GM18498 (cell line): ENCODE measurements at regions not wholly inside any gene's neighbourhood (a gene's known extent, or its start where the extent isn't known, plus 50 kb on each side); places are given as distances from the start of the nearest gene placed in this dataset.
"Not testable (repeated sequence)": the region's sequence is repeated elsewhere in the genome, so short reads cannot be mapped to it uniquely, and the experiment has no call there.

Experiments
- ATAC-seq: cut with Tn5 transposase; IDR thresholded peaks from one replicate; pipeline ENCODE4 v1.9.1; 2021; ENCODE audit warnings: mild to moderate bottlenecking, moderate library complexity; ENCODE audit not compliant: unreplicated experiment

DNA sequence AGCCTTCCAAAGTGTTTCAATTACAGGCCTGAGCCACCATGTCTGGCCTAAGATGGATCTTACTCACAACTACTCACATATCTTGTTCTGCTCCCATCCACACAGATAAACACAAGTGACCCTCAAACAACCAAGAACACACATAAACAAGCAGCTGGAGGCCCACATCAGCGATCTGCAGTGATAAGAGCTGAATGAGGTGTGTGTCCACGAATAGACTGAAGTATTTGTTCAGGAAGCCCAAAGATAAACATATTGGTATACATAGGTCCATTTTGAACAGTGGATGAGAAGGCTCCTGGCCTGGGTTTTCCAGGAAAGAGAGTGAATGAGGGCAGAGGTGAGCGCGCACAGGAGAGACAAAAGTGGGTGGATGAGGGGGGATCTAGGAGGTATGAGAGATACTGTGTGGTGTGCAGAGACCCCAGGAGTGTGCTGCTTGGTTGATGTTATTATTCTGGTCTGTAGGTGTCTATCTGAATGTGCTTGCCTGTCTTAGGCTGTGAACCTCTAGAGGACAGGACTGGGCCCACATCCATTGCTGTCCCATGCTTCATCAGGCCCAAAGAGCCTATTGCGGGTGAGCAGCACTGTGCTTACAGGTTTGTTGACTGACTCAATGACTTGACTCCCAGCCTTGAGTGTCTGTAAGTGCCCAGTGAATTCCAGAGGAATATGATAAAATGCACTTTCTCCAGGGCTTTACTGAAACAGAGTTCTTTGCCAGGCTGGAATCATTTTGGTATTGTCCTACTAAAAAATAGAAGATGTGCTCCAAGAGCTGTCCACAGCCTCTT is 79.9 kb upstream of the ATP1A1 start:
- no peak for ATAC-seq

DNA sequence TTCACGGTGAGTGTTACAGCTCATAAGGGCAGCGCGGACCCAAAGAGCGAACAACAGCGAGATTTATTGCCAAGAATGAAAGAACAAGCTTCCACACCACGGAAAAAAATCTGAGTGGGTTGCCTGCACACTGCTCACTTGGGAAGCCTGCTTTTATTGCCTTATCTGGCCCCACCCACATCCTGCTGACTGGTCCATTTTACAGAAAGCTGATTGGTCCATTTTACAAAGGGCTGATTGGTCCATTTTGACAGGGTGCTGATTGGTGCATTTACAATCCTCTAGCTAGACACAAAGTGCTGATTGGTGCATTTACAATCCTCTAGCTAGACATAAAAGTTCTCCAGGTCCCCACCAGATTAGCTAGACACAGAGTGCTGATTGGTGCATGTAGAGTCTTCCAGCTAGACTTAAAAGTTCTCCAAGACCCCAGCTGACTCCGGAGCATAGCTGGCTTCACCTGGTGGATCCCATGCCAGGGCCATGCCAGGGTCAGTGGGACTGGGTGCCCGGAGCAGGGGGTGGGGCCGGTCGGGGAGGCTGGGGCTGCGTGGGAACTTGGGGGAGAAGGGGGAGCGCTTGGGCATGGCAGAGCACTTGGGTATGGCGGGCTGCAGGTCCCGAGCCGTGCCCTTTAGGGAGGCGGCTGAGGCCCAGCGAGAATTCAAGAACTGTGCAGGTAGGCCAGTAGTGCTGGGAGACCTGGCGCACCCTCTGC is 75.4 kb upstream of the ATP1A1 start:
- ATAC-seq: no peak

DNA sequence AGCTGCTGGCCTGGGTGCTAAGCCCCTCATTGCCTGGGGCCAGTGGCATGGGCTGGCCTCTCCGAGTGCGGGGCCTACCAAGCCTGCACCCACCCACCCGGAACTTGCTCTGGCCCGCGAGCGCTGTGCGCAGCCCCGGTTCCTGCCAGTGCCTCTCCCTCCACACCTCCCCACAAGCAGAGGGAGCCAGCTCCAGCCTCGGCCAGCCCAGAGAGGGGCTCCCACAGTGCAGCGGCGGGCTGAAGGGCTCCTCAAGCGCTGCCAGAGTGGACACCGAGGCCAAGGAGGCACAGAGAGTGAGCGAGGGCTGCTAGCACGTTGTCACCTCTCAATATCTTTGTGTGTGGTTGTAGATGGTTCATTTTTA is 74.8 kb upstream of the ATP1A1 start:
- not testable (repeated sequence) for ATAC-seq

DNA sequence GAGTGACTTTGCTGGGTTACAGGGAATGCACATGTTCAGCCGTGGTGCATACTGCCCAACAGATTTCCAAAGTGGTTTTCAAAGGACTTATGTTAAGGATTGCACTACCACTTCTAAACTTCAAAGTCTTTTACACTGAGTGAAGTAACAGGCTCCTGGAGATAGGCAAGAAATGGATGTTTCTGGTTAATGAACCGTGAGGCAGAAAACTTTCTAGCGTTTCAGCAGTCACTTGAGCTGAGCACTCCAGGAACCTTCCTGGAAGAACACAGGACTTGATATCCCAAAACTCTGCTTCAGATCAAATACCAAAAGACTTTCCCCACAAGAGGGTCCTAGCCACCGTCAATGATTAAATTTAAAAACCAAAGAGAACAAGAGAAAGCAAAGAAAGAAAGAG is 74.3 kb upstream of the ATP1A1 start:
- ATAC-seq: no peak

DNA sequence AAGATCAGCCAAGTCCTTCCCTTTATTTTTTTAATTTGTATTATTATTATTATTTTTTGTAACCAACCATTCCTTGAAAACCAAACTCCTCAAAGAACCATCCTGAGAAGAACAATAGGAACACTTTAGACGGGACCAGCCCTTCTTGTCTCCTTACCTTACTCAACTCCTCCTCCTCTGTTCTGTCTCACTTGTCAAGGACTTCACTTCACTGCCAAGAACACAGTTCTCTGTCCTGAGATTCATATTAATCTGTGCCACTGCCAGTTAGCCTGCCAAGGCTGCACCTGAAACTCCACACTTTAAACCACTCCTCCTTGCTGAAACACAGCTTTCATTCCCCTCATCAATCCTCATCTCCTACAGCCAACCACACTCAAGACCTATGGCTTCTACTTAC is 73.8 kb upstream of the ATP1A1 start:
- no peak for ATAC-seq

- no peak for ATAC-seq
These were observed 70.8 kb upstream of the ATP1A1 start for GRCh38 chr1:116302281-116302680.

GRCh38 chr1:116306102-116306501 is 66.9 kb upstream of the ATP1A1 start:
- no peak for ATAC-seq

GRCh38 chr1:116306840-116307442 is 66.1 kb upstream of the ATP1A1 start:
- no peak for ATAC-seq

DNA sequence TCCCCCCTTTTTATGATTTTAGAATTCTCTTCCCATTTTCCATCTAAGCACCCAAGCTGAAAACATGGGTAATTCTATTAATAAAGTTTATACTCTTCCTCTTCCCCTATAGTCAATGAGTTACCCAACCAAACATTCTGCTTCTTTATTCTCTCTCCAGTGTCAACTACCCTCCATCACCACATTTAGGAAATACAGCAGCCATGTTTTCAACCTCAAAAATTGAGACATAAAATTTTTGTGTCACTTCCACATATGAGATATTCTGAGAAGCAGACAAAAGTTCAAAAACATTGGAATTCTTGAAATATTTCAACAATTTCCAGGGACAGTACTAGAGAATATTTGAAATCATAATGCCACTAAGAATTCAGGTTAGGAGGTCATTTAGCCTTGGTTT is 64.8 kb upstream of the ATP1A1 start:
- no peak for ATAC-seq

GRCh38 chr1:116309090-116309870 is 63.8 kb upstream of the ATP1A1 start:
- ATAC-seq: no peak

DNA sequence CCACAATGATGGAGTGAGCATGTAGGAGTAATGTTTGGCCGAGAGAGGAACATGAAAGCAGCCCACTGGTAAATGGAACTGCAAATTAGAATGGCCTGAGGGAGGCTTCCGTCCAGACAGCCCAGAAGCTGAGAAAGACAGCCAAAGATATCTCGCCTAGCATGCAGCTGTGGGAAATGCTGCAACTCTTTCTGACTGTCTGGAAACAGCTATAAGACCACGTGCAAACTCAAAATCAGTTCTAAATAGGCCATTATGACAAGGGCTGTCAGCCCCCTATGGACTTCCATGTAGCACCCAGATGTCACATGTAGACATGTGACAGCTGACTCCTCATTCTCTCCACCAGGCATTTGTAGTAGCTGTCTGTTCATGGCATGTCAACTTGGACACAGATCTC is 62.9 kb upstream of the ATP1A1 start:
- no peak for ATAC-seq

GRCh38 chr1:116311193-116311592 is 61.9 kb upstream of the ATP1A1 start:
- ATAC-seq: no peak

DNA sequence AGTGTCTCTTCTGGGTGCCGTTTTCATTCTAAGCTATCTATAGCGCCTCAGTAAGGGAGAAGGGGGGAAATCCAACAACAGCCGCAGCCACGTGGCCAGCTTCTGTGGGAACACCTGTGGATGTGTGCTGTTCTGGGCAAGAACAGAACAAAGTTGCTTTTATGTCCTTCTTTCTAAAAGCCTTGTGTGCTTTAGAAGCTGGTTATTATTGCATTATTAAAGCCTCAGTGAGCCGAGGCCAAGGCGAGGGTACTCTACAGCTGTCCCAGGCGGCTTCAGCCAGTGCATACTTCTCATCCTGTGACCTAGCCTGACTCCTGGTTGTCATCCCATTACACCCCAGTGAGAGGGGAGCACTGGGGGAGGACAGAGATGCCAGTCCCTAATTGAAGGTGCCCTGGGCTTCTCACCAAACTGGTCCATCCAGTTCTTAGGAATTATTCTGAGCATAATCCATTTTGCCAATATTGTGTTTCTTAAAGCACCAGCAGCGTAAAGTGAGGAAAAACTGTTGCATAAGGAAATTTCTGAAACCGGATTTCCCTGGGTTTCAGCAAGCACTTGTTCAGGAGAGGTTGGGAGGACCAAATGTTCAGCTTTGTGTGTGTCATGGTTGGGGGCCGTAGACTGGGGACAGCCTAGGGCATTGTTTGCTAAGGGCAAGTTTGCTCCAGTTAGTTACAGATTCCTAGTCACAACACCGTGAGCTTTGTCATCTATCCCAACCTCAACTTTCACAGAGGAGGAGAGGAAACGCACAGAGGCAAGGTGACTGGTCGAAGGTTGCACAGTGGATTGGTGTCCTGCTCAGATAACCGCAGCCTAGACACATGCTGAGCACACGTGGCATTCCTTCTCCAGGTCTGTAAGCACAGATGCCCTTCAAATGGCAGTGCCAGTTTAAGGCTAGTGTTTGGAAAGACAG is 61.0 kb upstream of the ATP1A1 start:
- ATAC-seq: no peak

- ATAC-seq: no peak
These were observed 60.4 kb upstream of the ATP1A1 start for GRCh38 chr1:116312681-116313069.

DNA sequence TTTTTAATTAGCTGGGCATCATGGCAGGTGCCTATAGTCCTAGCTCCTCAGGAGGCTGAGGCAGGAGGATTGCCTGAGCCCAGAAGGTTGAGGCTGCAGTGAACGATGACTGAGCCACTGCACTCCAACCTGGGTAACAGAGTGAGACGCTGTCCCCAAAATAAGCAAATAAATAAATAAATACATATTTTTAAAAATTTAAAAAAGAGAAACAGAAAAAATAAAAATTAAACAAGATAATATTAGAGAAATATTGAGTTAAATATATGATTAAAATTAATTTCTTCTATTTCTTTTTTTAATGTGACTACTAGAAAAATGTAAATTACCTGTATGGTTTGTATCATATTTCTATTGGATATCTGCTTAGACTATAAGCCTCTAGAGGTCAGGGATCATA is 59.3 kb upstream of the ATP1A1 start:
- no peak for ATAC-seq

DNA sequence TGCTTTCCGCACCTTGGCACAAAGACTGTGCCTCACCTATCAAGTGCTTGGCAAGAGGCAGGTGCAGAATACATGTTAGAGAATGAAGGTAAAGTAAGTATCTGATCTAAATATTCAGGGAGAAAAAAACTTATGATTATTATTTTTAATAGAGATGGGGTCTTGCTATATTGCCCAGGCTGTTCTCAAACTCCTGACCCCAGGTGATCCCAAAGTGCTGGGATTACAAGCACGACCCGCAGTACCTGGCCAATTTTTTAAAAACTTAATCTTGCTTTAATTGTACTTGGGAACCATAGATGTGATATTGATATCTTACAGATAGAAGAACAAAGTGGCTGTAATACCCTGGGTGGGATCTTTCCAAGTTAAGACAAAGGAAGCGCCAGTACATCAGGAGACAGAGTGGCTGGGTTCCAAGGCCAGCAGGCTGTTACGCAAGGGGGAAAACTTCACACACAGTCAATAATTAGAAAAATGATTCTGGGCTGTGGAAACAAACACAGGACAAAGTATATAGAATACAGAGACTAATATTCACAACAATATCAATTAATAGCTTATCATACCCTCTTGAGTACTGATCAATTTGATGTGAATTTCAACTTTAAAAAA is 58.6 kb upstream of the ATP1A1 start:
- no peak for ATAC-seq

GRCh38 chr1:116316373-116316772 is 56.7 kb upstream of the ATP1A1 start:
- no peak for ATAC-seq

DNA sequence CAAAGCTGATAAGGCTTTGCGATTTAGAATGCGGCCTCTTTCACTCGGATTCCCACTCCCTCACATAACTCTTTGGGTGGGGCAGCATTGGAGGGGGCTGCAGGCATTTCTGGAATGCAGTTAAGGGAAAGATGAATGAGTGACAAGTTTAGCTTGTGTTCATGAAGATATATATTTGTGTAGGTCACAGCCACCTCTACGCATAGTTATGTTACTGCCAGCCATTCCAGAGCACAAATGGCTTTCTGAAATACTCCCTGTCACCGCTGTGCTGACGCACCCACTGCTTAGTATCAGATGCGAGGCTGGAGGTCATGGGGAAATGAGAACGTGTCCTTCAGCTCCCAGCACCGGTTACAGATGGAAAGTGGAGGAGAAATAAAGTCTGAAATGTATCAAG is 54.1 kb upstream of the ATP1A1 start:
- no peak for ATAC-seq

GRCh38 chr1:116320874-116321273 is 52.2 kb upstream of the ATP1A1 start:
- ATAC-seq: no peak

DNA sequence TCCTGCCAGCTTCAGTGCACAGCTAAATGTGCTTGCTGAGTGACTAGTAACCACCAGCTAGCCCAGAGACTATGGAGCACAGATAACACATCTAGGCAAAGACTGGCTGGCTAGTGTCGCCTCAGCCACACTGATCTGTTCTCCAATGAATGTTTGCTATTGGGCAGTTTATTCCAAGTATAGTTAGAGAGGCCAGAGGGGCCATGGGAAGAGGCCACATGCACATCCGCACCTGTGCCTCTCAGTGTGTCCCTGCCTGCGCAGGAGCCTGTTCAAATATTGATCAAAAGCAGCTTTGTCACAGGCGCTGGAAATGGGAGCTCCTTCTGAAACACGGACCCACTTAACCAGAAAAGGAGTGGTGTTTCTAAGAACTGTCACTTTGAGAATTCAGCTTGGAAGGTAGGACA is 51.3 kb upstream of the ATP1A1 start:
- ATAC-seq: no peak
